Spleen (tissue), 7 donors: ENCODE measurements at regions not wholly inside any gene's neighbourhood (a gene's known extent, or its start where the extent isn't known, plus 50 kb on each side); places are given as distances from the start of the nearest gene placed in this dataset.

Source experiments
- POLR2AphosphoS5 ChIP-seq, 3 donors: sonication (generic); formaldehyde crosslinking; IDR thresholded peaks; one replicate each; pipeline ENCODE4 v1.5.1; 2017; ENCODE audit warnings: antibody characterized with exemption in 3 of 3
- TF ChIP-seq, protein P1 (sequence below), 11 experiments: fragments of 200-600 bp in 7 of 11; fragments of 450-650 bp in 4 of 11; sonication (generic) in 4 of 11; IDR thresholded peaks in 8 of 11; conservative IDR thresholded peaks in 3 of 11; 1 replicate in 7 of 11; 2 replicates in 4 of 11; pipeline versions ENCODE4 v1.4.0 to v1.8.0; 2016 to 2021; ENCODE audit warnings: antibody characterized with exemption in 11 of 11, inconsistent platforms in 4 of 11, mild to moderate bottlenecking in 1 of 11
- donor health status: DM: no; HTN: no; CAD: no; lungs with moderate emphysema.
- donor health status: DM: no; HTN: no; CAD: no.
- donor health status: DM: no; HTN: no; CAD: no.

DNA sequence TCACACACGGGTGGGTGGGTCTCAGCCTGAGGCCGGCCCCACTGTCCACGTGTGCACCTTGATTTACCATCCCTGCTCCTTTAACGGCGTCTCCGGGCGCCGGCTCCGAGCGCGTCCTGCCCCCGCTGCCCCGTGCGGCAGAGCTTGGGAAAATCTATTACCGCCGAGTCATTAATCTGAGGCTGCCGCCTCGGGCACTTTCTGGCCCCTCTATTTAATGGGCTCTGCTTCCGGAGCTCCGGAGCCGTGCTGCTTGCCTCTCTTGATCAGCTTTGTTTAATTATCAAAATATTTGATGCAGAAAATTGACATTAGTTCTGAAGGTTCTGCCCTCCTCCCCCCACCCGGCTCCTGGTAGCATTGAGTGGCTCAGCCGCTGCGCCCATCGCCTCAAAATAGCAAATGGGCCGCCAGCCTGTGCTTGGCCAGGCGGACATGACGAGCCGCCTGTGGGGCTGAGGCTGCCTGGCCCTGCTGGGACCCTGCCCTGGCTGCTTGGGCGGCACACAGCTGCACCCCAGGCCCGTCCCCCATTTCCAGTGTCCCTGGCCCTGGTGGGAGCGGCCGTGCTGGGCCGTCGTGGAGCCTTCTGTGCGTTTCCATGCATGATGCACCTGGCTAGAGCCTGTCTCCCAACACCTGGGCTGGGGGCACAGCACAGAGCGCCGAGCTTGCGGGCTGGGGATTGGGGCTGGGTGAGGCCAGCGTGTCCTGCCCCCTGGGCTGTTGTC is 81.6 kb upstream of the TTC34 start:
- TF ChIP-seq, protein P1, sequence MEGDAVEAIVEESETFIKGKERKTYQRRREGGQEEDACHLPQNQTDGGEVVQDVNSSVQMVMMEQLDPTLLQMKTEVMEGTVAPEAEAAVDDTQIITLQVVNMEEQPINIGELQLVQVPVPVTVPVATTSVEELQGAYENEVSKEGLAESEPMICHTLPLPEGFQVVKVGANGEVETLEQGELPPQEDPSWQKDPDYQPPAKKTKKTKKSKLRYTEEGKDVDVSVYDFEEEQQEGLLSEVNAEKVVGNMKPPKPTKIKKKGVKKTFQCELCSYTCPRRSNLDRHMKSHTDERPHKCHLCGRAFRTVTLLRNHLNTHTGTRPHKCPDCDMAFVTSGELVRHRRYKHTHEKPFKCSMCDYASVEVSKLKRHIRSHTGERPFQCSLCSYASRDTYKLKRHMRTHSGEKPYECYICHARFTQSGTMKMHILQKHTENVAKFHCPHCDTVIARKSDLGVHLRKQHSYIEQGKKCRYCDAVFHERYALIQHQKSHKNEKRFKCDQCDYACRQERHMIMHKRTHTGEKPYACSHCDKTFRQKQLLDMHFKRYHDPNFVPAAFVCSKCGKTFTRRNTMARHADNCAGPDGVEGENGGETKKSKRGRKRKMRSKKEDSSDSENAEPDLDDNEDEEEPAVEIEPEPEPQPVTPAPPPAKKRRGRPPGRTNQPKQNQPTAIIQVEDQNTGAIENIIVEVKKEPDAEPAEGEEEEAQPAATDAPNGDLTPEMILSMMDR (IDR thresholded peaks at IDR 0.05 in 8 of 11, conservative IDR thresholded peaks at IDR 0.05 in 3 of 11): no peak
- no peak for TF ChIP-seq POLR2AphosphoS5 (IDR thresholded peaks at IDR 0.05)
